HepG2 (cell line): ENCODE measurements at regions not wholly inside any gene's neighbourhood (a gene's known extent, or its start where the extent isn't known, plus 50 kb on each side); places are given as distances from the start of the nearest gene placed in this dataset.

ENCODE experiments used
- ATAC-seq: fragments of 200-7000 bp; cut with Tn5 transposase; 3 replicates; pipeline ENCODE4 v1.9.1; 2020; ENCODE audit warnings: mild to moderate bottlenecking, moderate library complexity
- BruUV-seq: library from RNA; stranded (reverse); fragments of 400-500 nt; replicated peaks from 2 replicates; lab custom pipeline; 2021; lab: Mats Ljungman, UMichigan
- CTCF ChIA-PET: fragments of 300-600 bp; formaldehyde crosslinking; extraction: SDS; loops from one replicate; lab custom pipeline; 2021; ENCODE audit warnings: low total read pairs, inconsistent platforms, low intra/inter-chr PET ratio; lab: Yijun Ruan, JAX
- POLR2A ChIA-PET: fragments of 350-600 bp; sonication (Branson Sonifier 250); formaldehyde crosslinking; loops from one replicate; lab custom pipeline; 2020; ENCODE audit warnings: antibody characterized with exemption, inconsistent platforms; lab: Yijun Ruan, JAX
- DNase-seq: peaks from one replicate; pipeline ENCODE4 v3.0.0-alpha.2; 2015; ENCODE audit warnings: low spot score
- FAIRE-seq: peaks from 3 replicates; lab custom pipeline; 2011; peaks lifted over from hg19 to GRCh38; lab: Jason Lieb, UNC
- H2AFZ ChIP-seq: one replicate; pipeline ENCODE4 v1.6.1; 2011; ENCODE audit warnings: low read length, inconsistent platforms
- H3K27ac ChIP-seq: fragments of 300-600 bp; 3 replicates; pipeline ENCODE4 v1.8.0; 2011; ENCODE audit warnings: mixed run types, mild to moderate bottlenecking, mixed read lengths, low read length, inconsistent platforms; ENCODE audit not compliant: insufficient read depth; ENCODE audit errors: extremely low read length
- H3K27me3 ChIP-seq, 2 experiments: fragments of 200-600 bp in 1 of 2; 2 replicates in 1 of 2; 3 replicates in 1 of 2; pipeline versions ENCODE4 v1.6.0 to v1.8.0; 2011; ENCODE audit warnings: low read length in 2 of 2, mild to moderate bottlenecking in 2 of 2, moderate library complexity in 2 of 2, inconsistent platforms in 1 of 2; ENCODE audit not compliant: insufficient read depth in 2 of 2, control insufficient read depth in 1 of 2
- H3K36me3 ChIP-seq, 2 experiments: fragments of 200-600 bp in 1 of 2; replicated peaks in 1 of 2; 2 replicates in 1 of 2; 3 replicates in 1 of 2; pipeline versions ENCODE4 v1.5.1 to v1.8.0; 2011; ENCODE audit warnings: low read length in 2 of 2, inconsistent platforms in 1 of 2; ENCODE audit not compliant: insufficient read depth in 2 of 2, control insufficient read depth in 1 of 2
- H3K4me1 ChIP-seq: 2 replicates; pipeline ENCODE4 v1.5.1; 2012; ENCODE audit warnings: low read length, inconsistent platforms; ENCODE audit not compliant: insufficient read depth
- H3K4me2 ChIP-seq: 2 replicates; pipeline ENCODE4 v1.6.0; 2011; ENCODE audit warnings: low read depth, low read length, inconsistent platforms
- H3K4me3 ChIP-seq, 3 experiments: fragments of 200-600 bp in 1 of 3; sonication (generic), shearing (Covaris generic) in 1 of 3; replicated peaks in 1 of 3; 2 replicates each; pipeline ENCODE4 v1.5.1; 2011 to 2016; ENCODE audit warnings: low read length in 3 of 3, inconsistent platforms in 2 of 3, low read depth in 2 of 3, mild to moderate bottlenecking in 2 of 3, control low read depth in 1 of 3, mixed read lengths in 1 of 3; ENCODE audit not compliant: insufficient read depth in 1 of 3
- H3K79me2 ChIP-seq: one replicate; pipeline ENCODE4 v1.6.1; 2011; ENCODE audit warnings: low read length, inconsistent platforms; ENCODE audit not compliant: insufficient read depth
- H3K9ac ChIP-seq: 2 replicates; pipeline ENCODE4 v1.6.0; 2011; ENCODE audit warnings: mild to moderate bottlenecking, low read depth, low read length, inconsistent platforms; ENCODE audit not compliant: insufficient read depth
- H3K9me3 ChIP-seq: 2 replicates; pipeline ENCODE4 v1.5.1; 2012; ENCODE audit warnings: mild to moderate bottlenecking, low read length
- H4K20me1 ChIP-seq: 2 replicates; pipeline ENCODE4 v1.6.0; 2011; ENCODE audit warnings: inconsistent platforms, mild to moderate bottlenecking, low read length, moderate library complexity; ENCODE audit not compliant: insufficient read depth
- AKNA ChIP-seq: sonication (generic); formaldehyde crosslinking; IDR thresholded peaks from 2 replicates; pipeline ENCODE4 v1.4.0; 2020; ENCODE audit warnings: missing genetic modification reagents, borderline replicate concordance
- CCDC6 ChIP-seq: sonication (generic); formaldehyde crosslinking; IDR thresholded peaks from 2 replicates; pipeline ENCODE4 v1.8.1; 2022; ENCODE audit warnings: mild to moderate bottlenecking, missing genetic modification reagents, moderate library complexity
- CREBL2 ChIP-seq: sonication (generic); formaldehyde crosslinking; IDR thresholded peaks from 2 replicates; pipeline ENCODE4 v1.8.1; 2023; ENCODE audit warnings: missing genetic modification reagents, mild to moderate bottlenecking, borderline replicate concordance
- HNRNPH1 ChIP-seq: fragments of 200-400 bp; formaldehyde crosslinking; optimal IDR thresholded peaks from 2 replicates; pipeline ENCODE3; 2017; ENCODE audit warnings: mild to moderate bottlenecking, low read depth, low read length
- HNRNPLL ChIP-seq: fragments of 200-400 bp; formaldehyde crosslinking; IDR thresholded peaks from 2 replicates; pipeline ENCODE4 v1.6.1; 2017; ENCODE audit warnings: mild to moderate bottlenecking, low read depth, low read length; ENCODE audit not compliant: poor library complexity, severe bottlenecking
- JARID2 ChIP-seq: sonication (generic); formaldehyde crosslinking; IDR thresholded peaks from 2 replicates; pipeline ENCODE4 v1.8.1; 2023; ENCODE audit warnings: missing genetic modification reagents, inconsistent platforms; ENCODE audit not compliant: insufficient replicate concordance
- NFRKB ChIP-seq: fragments of 450-650 bp; IDR thresholded peaks from 2 replicates; pipeline ENCODE4 v1.6.1; 2017
- TFDP1 ChIP-seq: IDR thresholded peaks from 2 replicates; pipeline ENCODE4 v1.6.1; 2016; ENCODE audit warnings: missing compliant biosample characterization, missing genetic modification reagents, borderline replicate concordance
- U2AF2 ChIP-seq: fragments of 200-400 bp; formaldehyde crosslinking; IDR thresholded peaks from 2 replicates; pipeline ENCODE4 v1.6.1; 2017; ENCODE audit warnings: low read depth, mild to moderate bottlenecking, low read length
- ZNF280D ChIP-seq: sonication (generic); formaldehyde crosslinking; IDR thresholded peaks from 2 replicates; pipeline ENCODE4 v1.5.1; 2020; ENCODE audit warnings: mild to moderate bottlenecking, missing genetic modification reagents
- ZNF383 ChIP-seq: sonication (generic); formaldehyde crosslinking; IDR thresholded peaks from 2 replicates; pipeline ENCODE4 v1.4.0; 2020; ENCODE audit warnings: missing genetic modification reagents, mild to moderate bottlenecking, borderline replicate concordance
- ZNF883 ChIP-seq: sonication (generic); formaldehyde crosslinking; IDR thresholded peaks from 2 replicates; pipeline ENCODE4 v1.5.1; 2020; ENCODE audit warnings: mild to moderate bottlenecking, missing genetic modification reagents; ENCODE audit errors: not compliant biosample characterization
- WGBS: methylation state at CpG from one replicate; pipeline ENCODE4 v1.1.6; 2017; ENCODE audit warnings: low lambda C conversion rate; 5-methylcytosine and 5-hydroxymethylcytosine counted together
- in situ Hi-C: cut with HindIII; loops from 2 replicates; pipeline ENCODE4 v1.10.0; 2017; ENCODE audit warnings: low pct_unique_long_range_greater_than_20kb; ENCODE audit not compliant: extremely low pct_ligation_motif_present
- intact Hi-C: fragments of 100-400 bp; cut with micrococcal nuclease; formaldehyde crosslinking; loops from one replicate; pipeline ENCODE4 v1.10.0; 2022; ENCODE audit not compliant: unreplicated experiment

GRCh38 chr15:92521624-92522008 lies 127.9 kb downstream of the ST8SIA2 start (continued):
- TF ChIP-seq TFDP1 (CRISPR knock-in tag): no peak
- no peak for TF ChIP-seq U2AF2
- TF ChIP-seq HNRNPLL: no peak
- TF ChIP-seq, all 625 proteins: peak for 7

- in situ Hi-C loops: loop anchor here (5.0 to 10.0 kb wide), 2 partner anchors 161 to 194 kb away; no protein-coding TSS in a partner anchor
- Histone ChIP-seq H2AFZ (no peak overlapping the region), H3K27me3 (no peaks in the 10 kb centered on the region), H3K4me3 (no peak overlapping the region), H3K27ac (no peak overlapping the region), H3K36me3 (no peaks in the 10 kb centered on the region), H3K9ac (no peak overlapping the region), H3K9me3 (no peaks in the 10 kb centered on the region), H3K4me1 (no peaks in the 10 kb centered on the region), H4K20me1 (no peaks in the 10 kb centered on the region), H3K79me2 (no peaks in the 10 kb centered on the region), H3K4me2 (no peak overlapping the region)
- ATAC-seq: no peak
- ChIA-PET CTCF (interaction anchor here (1.4 to 3.7 kb wide), 3 partner anchors 162 to 194 kb away, joined by 3 to 43 read pairs (median 22); no protein-coding TSS in a partner anchor), POLR2A (interaction anchor here (1.0 kb wide), 1 partner anchor 194 kb away, joined by 3 read pairs; no protein-coding TSS in a partner anchor)
- BruUV-seq: no TSS peak
- WGBS: 5% methylated on average over 1 of the region's 2 CpGs
- DNase-seq: no peak
- intact Hi-C loops: loop anchor here (1.0 kb wide), 1 partner anchor 194 kb away; no protein-coding TSS in a partner anchor
- FAIRE-seq: no peak
- TF ChIP-seq ZNF383 (no peak), JARID2 (CRISPR knock-in tag) (no peak), AKNA (CRISPR knock-in tag) (no peak), CREBL2 (CRISPR knock-in tag) (no peak), ZNF280D (CRISPR knock-in tag) (no peak), CCDC6 (CRISPR knock-in tag) (no peak), NFRKB (no peak), HNRNPH1 (no peak), ZNF883 (CRISPR knock-in tag) (no peak)
Measured at GRCh38 chr15:92520914-92521623, 127.4 kb downstream of the ST8SIA2 start.
